HepG2 (cell line): ENCODE measurements at regions not wholly inside any gene's neighbourhood (a gene's known extent, or its start where the extent isn't known, plus 50 kb on each side); places are given as distances from the start of the nearest gene placed in this dataset.

Source experiments
- ATF7 ChIP-seq, 2 experiments: fragments of 450-650 bp in 1 of 2; sonication (generic) in 1 of 2; formaldehyde crosslinking in 1 of 2; IDR thresholded peaks; 2 replicates each; pipeline versions ENCODE4 v1.4.0 to v1.6.1; 2016 to 2020; ENCODE audit warnings: antibody characterized with exemption in 1 of 2, mild to moderate bottlenecking in 1 of 2, missing genetic modification reagents in 1 of 2
- CERS6 ChIP-seq: sonication (generic); formaldehyde crosslinking; IDR thresholded peaks from 2 replicates; pipeline ENCODE4 v1.5.0; 2020; ENCODE audit warnings: missing genetic modification reagents
- CHD2 ChIP-seq: IDR thresholded peaks from 2 replicates; pipeline ENCODE4 v1.6.1; 2011; ENCODE audit warnings: low read depth, low read length, improper control_type of control experiment
- DDIT3 ChIP-seq: sonication (generic); formaldehyde crosslinking; IDR thresholded peaks from 2 replicates; pipeline ENCODE4 v1.4.0; 2020; ENCODE audit warnings: mild to moderate bottlenecking, missing genetic modification reagents
- DNMT1 ChIP-seq: sonication (generic); formaldehyde crosslinking; IDR thresholded peaks from 2 replicates; pipeline ENCODE4 v1.5.1; 2020; ENCODE audit warnings: mild to moderate bottlenecking, missing genetic modification reagents
- E2F1 ChIP-seq: sonication (generic); formaldehyde crosslinking; IDR thresholded peaks from 2 replicates; pipeline ENCODE4 v1.5.0; 2020; ENCODE audit warnings: missing genetic modification reagents
- FOXC1 ChIP-seq: sonication (generic); formaldehyde crosslinking; IDR thresholded peaks from 2 replicates; pipeline ENCODE4 v1.8.0; 2022; ENCODE audit warnings: mild to moderate bottlenecking, missing genetic modification reagents, borderline replicate concordance
- HIVEP1 ChIP-seq: sonication (generic); formaldehyde crosslinking; IDR thresholded peaks from 2 replicates; pipeline ENCODE4 v1.4.0; 2020; ENCODE audit warnings: mild to moderate bottlenecking, missing genetic modification reagents
- IRF1 ChIP-seq: sonication (generic); formaldehyde crosslinking; IDR thresholded peaks from 2 replicates; pipeline ENCODE4 v1.4.0; 2020; ENCODE audit warnings: low read depth, mild to moderate bottlenecking, missing genetic modification reagents
- KAT8 ChIP-seq: IDR thresholded peaks from 2 replicates; pipeline ENCODE4 v1.6.1; 2016; ENCODE audit warnings: missing genetic modification reagents, missing compliant biosample characterization
- NFE2 ChIP-seq: sonication (generic); formaldehyde crosslinking; IDR thresholded peaks from 2 replicates; pipeline ENCODE4 v1.4.0; 2020; ENCODE audit warnings: missing genetic modification reagents
- RBM22 ChIP-seq: fragments of 200-400 bp; formaldehyde crosslinking; optimal IDR thresholded peaks from 2 replicates; pipeline ENCODE3; 2017; ENCODE audit warnings: mild to moderate bottlenecking, low read length, moderate library complexity
- SAFB2 ChIP-seq: sonication (generic); formaldehyde crosslinking; IDR thresholded peaks from 2 replicates; pipeline ENCODE4 v1.5.1; 2020; ENCODE audit warnings: missing genetic modification reagents, low read depth, mild to moderate bottlenecking, borderline replicate concordance
- SNRNP70 ChIP-seq: fragments of 200-400 bp; formaldehyde crosslinking; IDR thresholded peaks from 2 replicates; pipeline ENCODE4 v1.6.1; 2017; ENCODE audit warnings: mild to moderate bottlenecking, low read depth, low read length, moderate library complexity
- ZIK1 ChIP-seq: sonication (generic); formaldehyde crosslinking; IDR thresholded peaks from 2 replicates; pipeline ENCODE4 v1.5.0; 2020; ENCODE audit warnings: mild to moderate bottlenecking, low read depth, missing genetic modification reagents, borderline replicate concordance
- ZNF230 ChIP-seq: sonication (generic); formaldehyde crosslinking; IDR thresholded peaks from 2 replicates; pipeline ENCODE4 v1.4.0; 2020; ENCODE audit warnings: mild to moderate bottlenecking, missing genetic modification reagents
- ZNF574 ChIP-seq: sonication (generic); formaldehyde crosslinking; IDR thresholded peaks from 2 replicates; pipeline ENCODE4 v1.4.0; 2020; ENCODE audit warnings: missing genetic modification reagents
- ZNF577 ChIP-seq: sonication (generic); formaldehyde crosslinking; IDR thresholded peaks from 2 replicates; pipeline ENCODE4 v1.4.0; 2020; ENCODE audit warnings: mild to moderate bottlenecking, low read depth, missing genetic modification reagents, borderline replicate concordance
- ZNF589 ChIP-seq: sonication (generic); formaldehyde crosslinking; conservative IDR thresholded peaks from 2 replicates; pipeline ENCODE4 v1.8.0; 2022; ENCODE audit warnings: mild to moderate bottlenecking, moderate library complexity, missing genetic modification reagents
- ZNF644 ChIP-seq: IDR thresholded peaks from 2 replicates; pipeline ENCODE4 v1.6.1; 2016; ENCODE audit warnings: low read depth
- ZNF780A ChIP-seq: sonication (generic); formaldehyde crosslinking; IDR thresholded peaks from 2 replicates; pipeline ENCODE4 v1.8.0; 2022; ENCODE audit warnings: mild to moderate bottlenecking, missing genetic modification reagents, moderate library complexity
- ZNF878 ChIP-seq: sonication (generic); formaldehyde crosslinking; IDR thresholded peaks from 2 replicates; pipeline ENCODE4 v1.8.1; 2023; ENCODE audit warnings: mild to moderate bottlenecking, missing genetic modification reagents, moderate library complexity
- ZNF883 ChIP-seq: sonication (generic); formaldehyde crosslinking; IDR thresholded peaks from 2 replicates; pipeline ENCODE4 v1.5.1; 2020; ENCODE audit warnings: mild to moderate bottlenecking, missing genetic modification reagents; ENCODE audit errors: not compliant biosample characterization
- ZSCAN5A ChIP-seq: sonication (generic); formaldehyde crosslinking; IDR thresholded peaks from 2 replicates; pipeline ENCODE4 v1.8.0; 2022; ENCODE audit warnings: mild to moderate bottlenecking, missing genetic modification reagents, borderline replicate concordance

GRCh38 chr12:115398311-115398781, 714.4 kb upstream of the TBX3 start (continued):
- TF ChIP-seq ZSCAN5A (CRISPR knock-in tag), result no peak
- peak; percentile 62 for TF ChIP-seq ZNF574
- TF ChIP-seq FOXC1 (CRISPR knock-in tag), result no peak
- TF ChIP-seq E2F1 (CRISPR knock-in tag), result no peak
- no peak for TF ChIP-seq ZNF780A
- TF ChIP-seq KAT8 (CRISPR knock-in tag), result peak; percentile 78
- no peak for TF ChIP-seq CERS6
- no peak for TF ChIP-seq SNRNP70
- TF ChIP-seq ZNF230 (CRISPR knock-in tag), result no peak
- no peak for TF ChIP-seq ZNF644
- TF ChIP-seq DDIT3 (CRISPR knock-in tag), result no peak
- TF ChIP-seq ZNF883 (CRISPR knock-in tag), result no peak
- TF ChIP-seq ZNF589, result no peak
- TF ChIP-seq HIVEP1 (CRISPR knock-in tag), result no peak
- TF ChIP-seq SAFB2 (CRISPR knock-in tag), result no peak
- TF ChIP-seq ZNF577 (CRISPR knock-in tag), result no peak
- TF ChIP-seq NFE2, result no peak
- TF ChIP-seq RBM22, result no peak
- TF ChIP-seq ATF7 (IDR thresholded peaks at IDR 0.05), result no peak
- TF ChIP-seq ATF7 (CRISPR knock-in tag; IDR thresholded peaks at IDR 0.05), result no peak
- no peak; the same call in 1 of the 2 replicates for TF ChIP-seq ZIK1
- TF ChIP-seq DNMT1 (CRISPR knock-in tag), result no peak
- TF ChIP-seq CHD2, result no peak
- no peak for TF ChIP-seq ZNF878 (CRISPR knock-in tag)
- TF ChIP-seq IRF1, result no peak
